MCF 10A (cell line): ENCODE measurements at regions not wholly inside any gene's neighbourhood (a gene's known extent, or its start where the extent isn't known, plus 50 kb on each side); places are given as distances from the start of the nearest gene placed in this dataset.
"Not testable (repeated sequence)": the region's sequence is repeated elsewhere in the genome, so short reads cannot be mapped to it uniquely, and the experiment has no call there.

Experiments used
- BruUV-seq: library from RNA; stranded (reverse); fragments of 400-500 nt; replicated peaks from 2 replicates; lab custom pipeline; 2021; lab: Mats Ljungman, UMichigan
- CTCF ChIA-PET: fragments of 300-600 bp; sonication (Branson Sonifier 250); formaldehyde crosslinking; extraction: SDS; loops from one replicate; lab custom pipeline; 2021; ENCODE audit warnings: antibody characterized with exemption, inconsistent platforms; lab: Yijun Ruan, JAX
- POLR2A ChIA-PET: fragments of 300-600, 350-650 bp; sonication (Branson Sonifier 250); formaldehyde crosslinking; extraction: SDS; loops from one replicate; lab custom pipeline; 2020; ENCODE audit warnings: antibody characterized with exemption, inconsistent platforms; lab: Yijun Ruan, JAX
- DNase-seq: peaks from one replicate; pipeline ENCODE4 v3.0.0-alpha.2; 2018; ENCODE audit not compliant: unreplicated experiment
- H3K27ac Mint-ChIP-seq: one replicate; pipeline ENCODE4 v1.8.0; 2022; ENCODE audit warnings: mild to moderate bottlenecking, low read depth, mixed read lengths; ENCODE audit not compliant: unreplicated experiment
- H3K27me3 Mint-ChIP-seq: one replicate; pipeline ENCODE4 v1.8.0; 2022; ENCODE audit warnings: mixed read lengths; ENCODE audit not compliant: insufficient read depth, unreplicated experiment
- H3K36me3 Mint-ChIP-seq: one replicate; pipeline ENCODE4 v1.8.0; 2022; ENCODE audit warnings: mild to moderate bottlenecking, moderate library complexity, mixed read lengths; ENCODE audit not compliant: insufficient read depth, unreplicated experiment
- H3K4me1 Mint-ChIP-seq: one replicate; pipeline ENCODE4 v1.8.0; 2022; ENCODE audit warnings: mixed read lengths; ENCODE audit not compliant: insufficient read depth, unreplicated experiment
- H3K4me3 Mint-ChIP-seq: one replicate; pipeline ENCODE4 v1.8.0; 2022; ENCODE audit warnings: mild to moderate bottlenecking, moderate library complexity, mixed read lengths; ENCODE audit not compliant: unreplicated experiment
- H3K9me3 Mint-ChIP-seq: one replicate; pipeline ENCODE4 v1.8.0; 2022; ENCODE audit warnings: mixed read lengths; ENCODE audit not compliant: unreplicated experiment
- CTCF ChIP-seq: fragments of 200-600 bp; IDR thresholded peaks from one replicate; pipeline ENCODE4 v1.8.0; 2022; ENCODE audit warnings: antibody characterized with exemption, mild to moderate bottlenecking; ENCODE audit not compliant: unreplicated experiment
- intact Hi-C: fragments of 100-400 bp; cut with micrococcal nuclease; formaldehyde crosslinking; loops from 2 replicates; pipeline ENCODE4 v1.14.1; 2022

GRCh38 chr2:71959494-71959893, 188.2 kb downstream of the CYP26B1 start:
- Mint-ChIP-seq H3K9me3 (peaks cover 15% of the 10 kb centered on the region), H3K27me3 (no peaks in the 10 kb centered on the region), H3K27ac (no peak overlapping the region), H3K36me3 (no peaks in the 10 kb centered on the region), H3K4me1 (no peaks in the 10 kb centered on the region), H3K4me3 (no peak overlapping the region)
- CTCF ChIA-PET: no interaction called here
- no peak for TF ChIP-seq CTCF
- BruUV-seq: no TSS peak
- intact Hi-C loops: no loop called here
- no peak for DNase-seq
- POLR2A ChIA-PET: interaction anchor here (1.0 kb wide), 1 partner anchor 13 kb away, joined by 3 read pairs; no protein-coding TSS in a partner anchor

- H3K27me3 Mint-ChIP-seq, intact Hi-C loops, H3K36me3 Mint-ChIP-seq, POLR2A ChIA-PET, H3K27ac Mint-ChIP-seq, H3K4me1 Mint-ChIP-seq, H3K4me3 Mint-ChIP-seq, DNase-seq, BruUV-seq: not testable (repeated sequence)
- CTCF ChIA-PET: interaction anchor here (0.7 to 1.0 kb wide), 2 partner anchors 10 to 35 kb away, joined by 3 to 4 read pairs; no protein-coding TSS in a partner anchor
- peaks cover 15% of the 10 kb centered on the region for H3K9me3 Mint-ChIP-seq
Measured at GRCh38 chr2:71958426-71958825, 189.2 kb downstream of the CYP26B1 start.

GRCh38 chr2:71952572-71953188, 195.0 kb downstream of the CYP26B1 start:
- peak overlapping the region; percentile 13 for H3K27ac Mint-ChIP-seq
- H3K36me3 Mint-ChIP-seq: no peaks in the 10 kb centered on the region

GRCh38 chr2:71951718-71952404, 195.8 kb downstream of the CYP26B1 start:
- TF ChIP-seq CTCF: no peak
- Mint-ChIP-seq H3K27me3 (no peaks in the 10 kb centered on the region), H3K9me3 (no peaks in the 10 kb centered on the region), H3K27ac (no peak overlapping the region), H3K4me1 (peaks cover 37% of the 10 kb centered on the region), H3K36me3 (no peaks in the 10 kb centered on the region), H3K4me3 (no peak overlapping the region)
- intact Hi-C loops: no loop called here
- CTCF ChIA-PET: interaction anchor here (0.6 to 1.5 kb wide), 6 partner anchors 9 to 185 kb away, joined by 3 to 5 read pairs (median 3); no protein-coding TSS in a partner anchor
- BruUV-seq: no TSS peak
- no peak for DNase-seq
- POLR2A ChIA-PET: interaction anchor here (0.6 to 0.7 kb wide), 2 partner anchors 23 to 1022 kb away, joined by 3 to 4 read pairs; no protein-coding TSS in a partner anchor

More at GRCh38 chr2:71952572-71953188, 195.0 kb downstream of the CYP26B1 start:
- POLR2A ChIA-PET: interaction anchor here (0.6 to 0.7 kb wide), 4 partner anchors 23 to 1023 kb away, joined by 3 to 4 read pairs (median 3); no protein-coding TSS in a partner anchor
- no TSS peak for BruUV-seq
- intact Hi-C loops: no loop called here
- DNase-seq: peak; percentile 52
- no peaks in the 10 kb centered on the region for H3K27me3 Mint-ChIP-seq
- H3K4me1 Mint-ChIP-seq: peaks cover 37% of the 10 kb centered on the region
- CTCF ChIA-PET: interaction anchor here (0.6 to 1.5 kb wide), 3 partner anchors 11 to 28 kb away, joined by 3 to 5 read pairs (median 3); no protein-coding TSS in a partner anchor
- H3K9me3 Mint-ChIP-seq: no peaks in the 10 kb centered on the region
- TF ChIP-seq CTCF: no peak
- H3K4me3 Mint-ChIP-seq: no peak overlapping the region
